ENCODE measurements at regions not wholly inside any gene's neighbourhood (a gene's known extent, or its start where the extent isn't known, plus 50 kb on each side); places are given as distances from the start of the nearest gene placed in this dataset.

DNA sequence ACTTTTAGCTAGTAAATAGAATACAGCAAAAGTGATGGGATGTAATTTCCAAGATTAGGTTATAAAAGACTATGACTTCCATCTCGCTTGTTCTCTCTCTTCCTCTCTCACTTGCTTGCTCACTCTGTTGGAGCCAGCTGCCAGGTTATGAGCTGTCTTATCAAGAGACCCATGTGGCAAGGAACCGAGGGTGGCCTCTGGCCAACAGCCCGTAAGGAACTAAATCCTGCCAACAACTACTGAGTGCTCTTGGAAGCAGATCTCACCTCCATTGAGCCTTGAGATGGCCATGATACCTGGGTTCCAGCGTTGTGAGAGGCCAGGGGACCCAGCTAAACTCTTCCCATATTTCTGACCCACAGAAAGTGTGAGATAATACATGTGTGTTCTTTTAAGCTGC is 636.1 kb downstream of the ACTL7B start:
- TF ChIP-seq, protein P1, sequence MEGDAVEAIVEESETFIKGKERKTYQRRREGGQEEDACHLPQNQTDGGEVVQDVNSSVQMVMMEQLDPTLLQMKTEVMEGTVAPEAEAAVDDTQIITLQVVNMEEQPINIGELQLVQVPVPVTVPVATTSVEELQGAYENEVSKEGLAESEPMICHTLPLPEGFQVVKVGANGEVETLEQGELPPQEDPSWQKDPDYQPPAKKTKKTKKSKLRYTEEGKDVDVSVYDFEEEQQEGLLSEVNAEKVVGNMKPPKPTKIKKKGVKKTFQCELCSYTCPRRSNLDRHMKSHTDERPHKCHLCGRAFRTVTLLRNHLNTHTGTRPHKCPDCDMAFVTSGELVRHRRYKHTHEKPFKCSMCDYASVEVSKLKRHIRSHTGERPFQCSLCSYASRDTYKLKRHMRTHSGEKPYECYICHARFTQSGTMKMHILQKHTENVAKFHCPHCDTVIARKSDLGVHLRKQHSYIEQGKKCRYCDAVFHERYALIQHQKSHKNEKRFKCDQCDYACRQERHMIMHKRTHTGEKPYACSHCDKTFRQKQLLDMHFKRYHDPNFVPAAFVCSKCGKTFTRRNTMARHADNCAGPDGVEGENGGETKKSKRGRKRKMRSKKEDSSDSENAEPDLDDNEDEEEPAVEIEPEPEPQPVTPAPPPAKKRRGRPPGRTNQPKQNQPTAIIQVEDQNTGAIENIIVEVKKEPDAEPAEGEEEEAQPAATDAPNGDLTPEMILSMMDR (conservative IDR thresholded peaks at IDR 0.05; ENCODE audit: low read depth in 2 of 2), result no peak
- no peak for TF ChIP-seq ETS1 (IDR thresholded peaks at IDR 0.05)
- no peak for TF ChIP-seq EZH2phosphoT487 (IDR thresholded peaks at IDR 0.05; ENCODE audit: unreplicated experiment)
- no peak for TF ChIP-seq EZH2 (IDR thresholded peaks at IDR 0.05; ENCODE audit: low read depth, unreplicated experiment)
- no peak for TF ChIP-seq POLR2AphosphoS5 (IDR thresholded peaks at IDR 0.05; ENCODE audit: low read depth)

Measured in GM23338 (cell line).